HCT116 (cell line): ENCODE measurements at regions not wholly inside any gene's neighbourhood (a gene's known extent, or its start where the extent isn't known, plus 50 kb on each side); places are given as distances from the start of the nearest gene placed in this dataset.

Experiments used
- ATAC-seq: fragments of 200-7000 bp; cut with Tn5 transposase; 2 replicates; pipeline ENCODE4 v1.9.1; 2020; ENCODE audit warnings: mild to moderate bottlenecking, moderate library complexity
- BruUV-seq: library from RNA; stranded (reverse); fragments of 400-500 nt; replicated peaks from 2 replicates; lab custom pipeline; 2021; lab: Mats Ljungman, UMichigan
- CTCF ChIA-PET: fragments of 300-600 bp; sonication (Branson Sonifier 250); formaldehyde crosslinking; loops from one replicate; lab custom pipeline; 2021; ENCODE audit warnings: antibody characterized with exemption; lab: Charles Lee
- POLR2A ChIA-PET: fragments of 300-600, 350-600 bp; sonication (Branson Sonifier 250); formaldehyde crosslinking; loops from one replicate; lab custom pipeline; 2021; ENCODE audit warnings: antibody characterized with exemption; lab: Charles Lee
- RAD21 ChIA-PET, 2 experiments: fragments of 300-600 bp; sonication (Branson Sonifier 250); formaldehyde crosslinking; loops; one replicate each; lab custom pipeline; 2023; ENCODE audit warnings: low total read pairs in 2 of 2; ENCODE audit not compliant: uncharacterized antibody in 2 of 2, unreplicated experiment in 2 of 2, low non-redundant PET in 1 of 2; lab: Charles Lee
- DNase-seq: peaks from one replicate; pipeline ENCODE4 v3.0.0-alpha.2; 2010; ENCODE audit warnings: low read depth, low spot score
- H2AFZ ChIP-seq: fragments of 200-600 bp; shearing (Covaris generic), sonication (generic); 2 replicates; pipeline ENCODE4 v1.6.1; 2017; ENCODE audit warnings: low read depth, mixed run types, mixed read lengths, antibody characterized with exemption, low read length; ENCODE audit not compliant: poor library complexity, severe bottlenecking
- H3K27ac ChIP-seq: 2 replicates; pipeline ENCODE4 v1.5.1; 2012; ENCODE audit warnings: low read depth, low read length
- H3K27me3 ChIP-seq: fragments of 200-600 bp; sonication (generic); 2 replicates; pipeline ENCODE4 v1.6.1; 2016; ENCODE audit warnings: mixed run types, low read length, mixed read lengths; ENCODE audit not compliant: insufficient read depth
- H3K36me3 ChIP-seq, 2 experiments: fragments of 200-500 bp in 1 of 2; fragments of 200-600 bp in 1 of 2; sonication (Bioruptor generic) in 1 of 2; sonication (generic) in 1 of 2; 2 replicates each; pipeline versions ENCODE4 v1.5.1 to v1.6.1; 2014 to 2016; ENCODE audit warnings: low read length in 2 of 2, inconsistent platforms in 1 of 2, mixed read lengths in 1 of 2, mixed run types in 1 of 2; ENCODE audit not compliant: insufficient read depth in 2 of 2, control insufficient read depth in 1 of 2
- H3K4me1 ChIP-seq, 2 experiments: fragments of 200-600 bp in 1 of 2; sonication (generic) in 1 of 2; 2 replicates each; pipeline versions ENCODE4 v1.5.1 to v1.6.1; 2012 to 2017; ENCODE audit warnings: low read length in 2 of 2, inconsistent platforms in 1 of 2, mild to moderate bottlenecking in 1 of 2, mixed read lengths in 1 of 2, mixed run types in 1 of 2, moderate library complexity in 1 of 2; ENCODE audit not compliant: insufficient read depth in 2 of 2, control insufficient read depth in 1 of 2
- H3K4me2 ChIP-seq: fragments of 200-600 bp; sonication (generic); 2 replicates; pipeline ENCODE4 v1.6.1; 2017; ENCODE audit warnings: mixed run types, low read length, mixed read lengths
- H3K4me3 ChIP-seq, 2 experiments: fragments of 200-600 bp in 1 of 2; sonication (generic) in 1 of 2; replicated peaks in 1 of 2; 2 replicates each; pipeline ENCODE4 v1.5.1; 2011 to 2016; ENCODE audit warnings: low read length in 2 of 2, control low read depth in 1 of 2, low read depth in 1 of 2, mild to moderate bottlenecking in 1 of 2, mixed read lengths in 1 of 2, mixed run types in 1 of 2
- H3K79me2 ChIP-seq: fragments of 200-600 bp; sonication (generic); 2 replicates; pipeline ENCODE4 v1.6.1; 2017; ENCODE audit warnings: mild to moderate bottlenecking, mixed run types, low read length, moderate library complexity, mixed read lengths; ENCODE audit not compliant: insufficient read depth
- H3K9ac ChIP-seq: fragments of 200-600 bp; sonication (generic); 2 replicates; pipeline ENCODE4 v1.6.1; 2016; ENCODE audit warnings: low read length, mixed read lengths
- H3K9me2 ChIP-seq: fragments of 200-600 bp; sonication (generic), shearing (Covaris generic); 2 replicates; pipeline ENCODE4 v1.6.1; 2017; ENCODE audit warnings: mixed run types, mild to moderate bottlenecking, moderate library complexity; ENCODE audit not compliant: insufficient read depth
- H3K9me3 ChIP-seq, 2 experiments: fragments of 200-500 bp in 1 of 2; fragments of 200-600 bp in 1 of 2; sonication (Bioruptor generic) in 1 of 2; sonication (generic) in 1 of 2; 2 replicates each; pipeline ENCODE4 v1.6.1; 2014 to 2017; ENCODE audit warnings: low read length in 2 of 2, mixed read lengths in 2 of 2, inconsistent platforms in 1 of 2, low read depth in 1 of 2, mild to moderate bottlenecking in 1 of 2, mixed run types in 1 of 2, moderate library complexity in 1 of 2; ENCODE audit not compliant: control insufficient read depth in 1 of 2, insufficient read depth in 1 of 2
- H4K20me1 ChIP-seq: fragments of 200-600 bp; sonication (generic), shearing (Covaris generic); 2 replicates; pipeline ENCODE4 v1.6.1; 2017; ENCODE audit warnings: mixed run types, mild to moderate bottlenecking, moderate library complexity; ENCODE audit not compliant: insufficient read depth
- EGR1 ChIP-seq: IDR thresholded peaks from 2 replicates; pipeline ENCODE4 v1.6.1; 2012; ENCODE audit warnings: low read depth
- ELF1 ChIP-seq: IDR thresholded peaks from 2 replicates; pipeline ENCODE4 v1.6.1; 2012; ENCODE audit warnings: low read depth, borderline replicate concordance
- EZH2 ChIP-seq: fragments of 200-600 bp; sonication (generic); IDR thresholded peaks from 2 replicates; pipeline ENCODE4 v1.6.1; 2017; ENCODE audit warnings: antibody characterized with exemption, mixed run types
- FOSL1 ChIP-seq: IDR thresholded peaks from 2 replicates; pipeline ENCODE4 v1.6.1; 2012; ENCODE audit warnings: low read depth
- JUND ChIP-seq: IDR thresholded peaks from 2 replicates; pipeline ENCODE4 v1.6.1; 2012
- MAX ChIP-seq: IDR thresholded peaks from 2 replicates; pipeline ENCODE4 v1.6.1; 2012
- POLR2AphosphoS5 ChIP-seq: IDR thresholded peaks from 2 replicates; pipeline ENCODE4 v1.6.1; 2011; ENCODE audit warnings: mild to moderate bottlenecking, low read depth, low read length, moderate library complexity
- RAD21 ChIP-seq: IDR thresholded peaks from 2 replicates; pipeline ENCODE4 v1.6.1; 2012; ENCODE audit warnings: low read depth, mild to moderate bottlenecking
- SIN3A ChIP-seq: IDR thresholded peaks from 2 replicates; pipeline ENCODE4 v1.6.1; 2012; ENCODE audit warnings: low read depth
- SRF ChIP-seq: IDR thresholded peaks from 2 replicates; pipeline ENCODE4 v1.6.1; 2012; ENCODE audit warnings: low read depth
- YY1 ChIP-seq: IDR thresholded peaks from 2 replicates; pipeline ENCODE4 v1.6.1; 2011; ENCODE audit warnings: low read length, low read depth, moderate library complexity, mild to moderate bottlenecking; ENCODE audit not compliant: insufficient replicate concordance; ENCODE audit errors: extremely low read depth
- ZBTB33 ChIP-seq: IDR thresholded peaks from 2 replicates; pipeline ENCODE4 v1.6.1; 2011; ENCODE audit warnings: mild to moderate bottlenecking, low read length, moderate library complexity; ENCODE audit not compliant: insufficient replicate concordance; ENCODE audit errors: extremely low read depth
- ZFX ChIP-seq: fragments of 450-650 bp; IDR thresholded peaks from 2 replicates; pipeline ENCODE4 v1.6.1; 2017
- intact Hi-C: fragments of 100-400 bp; cut with micrococcal nuclease; formaldehyde crosslinking; loops from 2 replicates; pipeline ENCODE4 v1.10.0; 2022
- TF ChIP-seq, protein P1 (sequence below): IDR thresholded peaks from 2 replicates; pipeline ENCODE4 v1.6.1; 2012; ENCODE audit warnings: low read depth

DNA sequence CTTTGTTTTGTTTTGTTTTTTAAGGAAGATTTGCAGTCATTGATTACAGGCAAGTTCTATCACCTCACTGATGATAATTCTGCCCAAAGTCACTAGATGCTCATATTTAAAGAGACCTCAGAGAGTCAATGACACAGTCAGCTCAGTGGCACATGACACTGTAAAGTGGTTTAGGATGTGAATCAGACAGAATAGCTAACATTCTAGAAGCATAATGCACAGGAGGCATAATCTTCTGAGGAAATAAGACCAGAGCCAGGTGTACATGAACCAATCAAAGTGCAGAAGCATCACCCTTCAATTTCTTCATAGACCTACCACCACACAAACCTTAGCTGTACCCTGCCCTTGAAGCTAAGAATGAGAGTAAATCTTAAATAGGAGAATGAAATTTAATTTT is 268.5 kb downstream of the BRINP2 start:
- Histone ChIP-seq H3K36me3 (no peaks in the 10 kb centered on the region), H3K27ac (no peak overlapping the region), H4K20me1 (no peaks in the 10 kb centered on the region), H3K4me3 (no peak overlapping the region), H3K4me1 (no peaks in the 10 kb centered on the region), H2AFZ (no peak overlapping the region), H3K9ac (no peak overlapping the region), H3K27me3 (peaks cover 31% of the 10 kb centered on the region), H3K79me2 (no peaks in the 10 kb centered on the region), H3K9me2 (no peaks in the 10 kb centered on the region), H3K9me3 (no peaks in the 10 kb centered on the region), H3K4me2 (no peak overlapping the region)
- BruUV-seq = no TSS peak
- ChIA-PET CTCF (no interaction called here), RAD21 (no interaction called here), POLR2A (no interaction called here)
- intact Hi-C loops = no loop called here
- ATAC-seq (no peak), DNase-seq (no peak)
- no peak for TF ChIP-seq YY1
- no peak for TF ChIP-seq MAX
- TF ChIP-seq POLR2AphosphoS5 = no peak
- TF ChIP-seq ZFX = no peak
- TF ChIP-seq SRF = no peak
- no peak for TF ChIP-seq ZBTB33
- no peak for TF ChIP-seq RAD21

DNA sequence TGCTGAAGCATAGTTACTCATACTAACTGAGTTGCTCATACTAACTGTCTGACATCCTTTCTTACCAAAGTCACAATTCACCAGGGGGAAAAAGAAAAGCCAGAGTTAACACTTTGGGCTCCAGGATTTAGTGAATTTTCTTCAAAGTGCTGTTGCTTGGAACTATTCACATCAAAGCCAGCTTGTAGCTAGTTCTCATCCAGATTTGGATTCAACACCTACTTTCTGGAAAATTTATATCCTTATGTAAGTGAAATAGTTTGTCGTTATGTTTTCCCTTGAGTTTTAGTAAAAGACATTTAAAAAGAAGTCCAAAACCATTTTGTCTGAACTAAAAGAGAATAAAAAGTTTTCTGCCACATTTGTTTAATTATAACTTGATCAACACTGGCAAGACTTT is 264.6 kb downstream of the BRINP2 start:
- H3K9me3 ChIP-seq = no peaks in the 10 kb centered on the region
- no TSS peak for BruUV-seq
- no peaks in the 10 kb centered on the region for H3K36me3 ChIP-seq
- POLR2A ChIA-PET = no interaction called here
- H3K27ac ChIP-seq = no peak overlapping the region
- no peak overlapping the region for H2AFZ ChIP-seq
- ATAC-seq (no peak), DNase-seq (no peak)
- H3K79me2 ChIP-seq = no peaks in the 10 kb centered on the region
- no peak overlapping the region for H3K4me3 ChIP-seq
- H3K4me2 ChIP-seq = no peak overlapping the region
- H3K9ac ChIP-seq = no peak overlapping the region
- RAD21 ChIA-PET = no interaction called here
- H3K9me2 ChIP-seq = no peaks in the 10 kb centered on the region
- CTCF ChIA-PET = no interaction called here
- 0 out of 2 replicates have a peak, but pooled peaks cover 9% of the 10 kb centered on the region for H3K27me3 ChIP-seq
- no peaks in the 10 kb centered on the region for H3K4me1 ChIP-seq
- intact Hi-C loops = no loop called here
- H4K20me1 ChIP-seq = no peaks in the 10 kb centered on the region
- TF ChIP-seq ZBTB33 (no peak), FOSL1 (no peak), EGR1 (no peak), YY1 (no peak), ELF1 (no peak), JUND (no peak), POLR2AphosphoS5 (no peak), EZH2 (no peak), SIN3A (no peak)
- TF ChIP-seq, protein P1, sequence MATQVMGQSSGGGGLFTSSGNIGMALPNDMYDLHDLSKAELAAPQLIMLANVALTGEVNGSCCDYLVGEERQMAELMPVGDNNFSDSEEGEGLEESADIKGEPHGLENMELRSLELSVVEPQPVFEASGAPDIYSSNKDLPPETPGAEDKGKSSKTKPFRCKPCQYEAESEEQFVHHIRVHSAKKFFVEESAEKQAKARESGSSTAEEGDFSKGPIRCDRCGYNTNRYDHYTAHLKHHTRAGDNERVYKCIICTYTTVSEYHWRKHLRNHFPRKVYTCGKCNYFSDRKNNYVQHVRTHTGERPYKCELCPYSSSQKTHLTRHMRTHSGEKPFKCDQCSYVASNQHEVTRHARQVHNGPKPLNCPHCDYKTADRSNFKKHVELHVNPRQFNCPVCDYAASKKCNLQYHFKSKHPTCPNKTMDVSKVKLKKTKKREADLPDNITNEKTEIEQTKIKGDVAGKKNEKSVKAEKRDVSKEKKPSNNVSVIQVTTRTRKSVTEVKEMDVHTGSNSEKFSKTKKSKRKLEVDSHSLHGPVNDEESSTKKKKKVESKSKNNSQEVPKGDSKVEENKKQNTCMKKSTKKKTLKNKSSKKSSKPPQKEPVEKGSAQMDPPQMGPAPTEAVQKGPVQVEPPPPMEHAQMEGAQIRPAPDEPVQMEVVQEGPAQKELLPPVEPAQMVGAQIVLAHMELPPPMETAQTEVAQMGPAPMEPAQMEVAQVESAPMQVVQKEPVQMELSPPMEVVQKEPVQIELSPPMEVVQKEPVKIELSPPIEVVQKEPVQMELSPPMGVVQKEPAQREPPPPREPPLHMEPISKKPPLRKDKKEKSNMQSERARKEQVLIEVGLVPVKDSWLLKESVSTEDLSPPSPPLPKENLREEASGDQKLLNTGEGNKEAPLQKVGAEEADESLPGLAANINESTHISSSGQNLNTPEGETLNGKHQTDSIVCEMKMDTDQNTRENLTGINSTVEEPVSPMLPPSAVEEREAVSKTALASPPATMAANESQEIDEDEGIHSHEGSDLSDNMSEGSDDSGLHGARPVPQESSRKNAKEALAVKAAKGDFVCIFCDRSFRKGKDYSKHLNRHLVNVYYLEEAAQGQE = no peak
